ENCODE measurements at regions not wholly inside any gene's neighbourhood (a gene's known extent, or its start where the extent isn't known, plus 50 kb on each side); places are given as distances from the start of the nearest gene placed in this dataset.

- no peaks in the 10 kb centered on the region; the same call in 1 of the 2 replicates for H3K36me3 Mint-ChIP-seq (ENCODE audit: low read depth)
- peak; percentile 78 for DNase-seq
- peaks cover 3% of the 10 kb centered on the region; the same call in 1 of the 2 replicates for H3K27me3 Mint-ChIP-seq (ENCODE audit: insufficient read depth)
- no peaks in the 10 kb centered on the region for H3K9me3 Mint-ChIP-seq
- peak overlapping the region; percentile 54 for H3K27ac Mint-ChIP-seq
- no peak overlapping the region for H3K4me3 Mint-ChIP-seq
- H3K4me1 Mint-ChIP-seq (ENCODE audit: low read depth), result peaks cover 50% of the 10 kb centered on the region
- no peak for TF ChIP-seq CTCF (IDR thresholded peaks at IDR 0.05)
Measured at GRCh38 chr2:173550143-173550542, 195.5 kb downstream of the CDCA7 start.

GRCh38 chr2:173552531-173552930 lies 197.9 kb downstream of the CDCA7 start:
- no peak for TF ChIP-seq CTCF (IDR thresholded peaks at IDR 0.05)
- Mint-ChIP-seq H3K4me1 (ENCODE audit: low read depth) (peaks cover 39% of the 10 kb centered on the region), H3K4me3 (no peak overlapping the region), H3K9me3 (no peaks in the 10 kb centered on the region), H3K27me3 (ENCODE audit: insufficient read depth) (peaks cover 8% of the 10 kb centered on the region; the same call in 1 of the 2 replicates), H3K27ac (no peak overlapping the region), H3K36me3 (ENCODE audit: low read depth) (no peaks in the 10 kb centered on the region; the same call in 1 of the 2 replicates)
- DNase-seq, result no peak

- Mint-ChIP-seq H3K9me3 (no peaks in the 10 kb centered on the region), H3K4me3 (peak overlapping the region; percentile 32; the same call in 1 of the 2 replicates), H3K36me3 (ENCODE audit: low read depth) (no peaks in the 10 kb centered on the region; the same call in 1 of the 2 replicates), H3K4me1 (ENCODE audit: low read depth) (peaks cover 39% of the 10 kb centered on the region), H3K27ac (no peak overlapping the region), H3K27me3 (ENCODE audit: insufficient read depth) (peaks cover 15% of the 10 kb centered on the region)
- no peak for TF ChIP-seq CTCF (IDR thresholded peaks at IDR 0.05)
- DNase-seq, result peak; percentile 64
Measured at GRCh38 chr2:173553593-173553992, 198.9 kb downstream of the CDCA7 start.

- peaks cover 23% of the 10 kb centered on the region for H3K4me1 Mint-ChIP-seq (ENCODE audit: low read depth)
Measured at GRCh38 chr2:173555833-173556232, 201.2 kb downstream of the CDCA7 start.

GRCh38 chr2:173556816-173557215 lies 202.1 kb downstream of the CDCA7 start:
- H3K36me3 Mint-ChIP-seq (ENCODE audit: low read depth), result no peaks in the 10 kb centered on the region
- H3K4me1 Mint-ChIP-seq (ENCODE audit: low read depth), result peaks cover 20% of the 10 kb centered on the region
- no peak for TF ChIP-seq CTCF (IDR thresholded peaks at IDR 0.05)
- H3K4me3 Mint-ChIP-seq, result no peak overlapping the region
- DNase-seq, result no peak
- H3K27ac Mint-ChIP-seq, result no peak overlapping the region
- peaks cover 43% of the 10 kb centered on the region for H3K27me3 Mint-ChIP-seq (ENCODE audit: insufficient read depth)
- no peaks in the 10 kb centered on the region; the same call in 1 of the 2 replicates for H3K9me3 Mint-ChIP-seq

More at GRCh38 chr2:173555833-173556232, 201.2 kb downstream of the CDCA7 start:
- no peaks in the 10 kb centered on the region; the same call in 1 of the 2 replicates for H3K36me3 Mint-ChIP-seq (ENCODE audit: low read depth)
- peaks cover 33% of the 10 kb centered on the region for H3K27me3 Mint-ChIP-seq (ENCODE audit: insufficient read depth)
- H3K27ac Mint-ChIP-seq, result no peak overlapping the region
- H3K4me3 Mint-ChIP-seq, result no peak overlapping the region
- no peak for DNase-seq
- no peaks in the 10 kb centered on the region for H3K9me3 Mint-ChIP-seq
- no peak for TF ChIP-seq CTCF (IDR thresholded peaks at IDR 0.05)

GRCh38 chr2:173557497-173557896 lies 202.8 kb downstream of the CDCA7 start:
- H3K36me3 Mint-ChIP-seq (ENCODE audit: low read depth), result no peaks in the 10 kb centered on the region
- TF ChIP-seq CTCF (IDR thresholded peaks at IDR 0.05), result no peak
- H3K9me3 Mint-ChIP-seq, result no peaks in the 10 kb centered on the region; the same call in 1 of the 2 replicates
- no peak overlapping the region for H3K27ac Mint-ChIP-seq
- peaks cover 16% of the 10 kb centered on the region for H3K4me1 Mint-ChIP-seq (ENCODE audit: low read depth)
- DNase-seq, result no peak
- no peak overlapping the region for H3K4me3 Mint-ChIP-seq
- peaks cover 48% of the 10 kb centered on the region for H3K27me3 Mint-ChIP-seq (ENCODE audit: insufficient read depth)

Data from HFFc6 (cell line).